Ureter (tissue), 1 donor: ENCODE measurements at regions not wholly inside any gene's neighbourhood (a gene's known extent, or its start where the extent isn't known, plus 50 kb on each side); places are given as distances from the start of the nearest gene placed in this dataset.

Experiments
- DNase-seq: peaks from one replicate; pipeline ENCODE4 v3.0.0-alpha.2; 2020; ENCODE audit warnings: low spot score
- donor health status: DM: yes; HTN: yes; CAD: no.

GRCh38 chr15:97174886-97175540 is 785.5 kb upstream of the ARRDC4 start:
- DNase-seq = no peak

- DNase-seq = no peak
Measured at GRCh38 chr15:97177151-97177577, 783.3 kb upstream of the ARRDC4 start.

- DNase-seq = no peak
Measured at GRCh38 chr15:97182581-97182980, 777.9 kb upstream of the ARRDC4 start.

GRCh38 chr15:97189162-97189780 is 771.2 kb upstream of the ARRDC4 start:
- DNase-seq = no peak

GRCh38 chr15:97194750-97195149 is 765.8 kb upstream of the ARRDC4 start:
- DNase-seq = no peak

- DNase-seq = no peak
Measured at GRCh38 chr15:97196048-97197014, 764.2 kb upstream of the ARRDC4 start.

GRCh38 chr15:97199393-97200051 is 761.0 kb upstream of the ARRDC4 start:
- no peak for DNase-seq

GRCh38 chr15:97200161-97200560 is 760.3 kb upstream of the ARRDC4 start:
- DNase-seq = no peak

GRCh38 chr15:97210277-97210676 is 750.2 kb upstream of the ARRDC4 start:
- DNase-seq = no peak

- no peak for DNase-seq
Measured at GRCh38 chr15:97215629-97216028, 744.9 kb upstream of the ARRDC4 start.

GRCh38 chr15:97224191-97224641 is 736.3 kb upstream of the ARRDC4 start:
- no peak for DNase-seq

- peak; percentile 52 for DNase-seq
Measured at GRCh38 chr15:97234851-97235610, 725.5 kb upstream of the ARRDC4 start.

- DNase-seq = no peak
Measured at GRCh38 chr15:97235611-97235985, 724.9 kb upstream of the ARRDC4 start.

GRCh38 chr15:97236140-97236539 is 724.4 kb upstream of the ARRDC4 start:
- no peak for DNase-seq

GRCh38 chr15:97237160-97237559 is 723.3 kb upstream of the ARRDC4 start:
- DNase-seq = no peak

- no peak for DNase-seq
Measured at GRCh38 chr15:97248376-97248775, 712.1 kb upstream of the ARRDC4 start.

- DNase-seq = no peak
Measured at GRCh38 chr15:97259943-97260342, 700.6 kb upstream of the ARRDC4 start.

- no peak for DNase-seq
Measured at GRCh38 chr15:97301166-97301565, 659.3 kb upstream of the ARRDC4 start.

- DNase-seq = no peak
Measured at GRCh38 chr15:97316362-97316761, 644.1 kb upstream of the ARRDC4 start.

GRCh38 chr15:97317163-97317562 is 643.3 kb upstream of the ARRDC4 start:
- no peak for DNase-seq

- DNase-seq = no peak
Measured at GRCh38 chr15:97319291-97319690, 641.2 kb upstream of the ARRDC4 start.
